Stimulated activated CD8-positive, alpha-beta memory T cell treated with anti-CD3 and anti-CD28 coated beads, Interleukin-12 subunit alpha, Interleukin-12 subunit beta, amount 100 ng/mL, for 24 hours (primary cell): ENCODE measurements at regions not wholly inside any gene's neighbourhood (a gene's known extent, or its start where the extent isn't known, plus 50 kb on each side); places are given as distances from the start of the nearest gene placed in this dataset.
"Not testable (repeated sequence)": the region's sequence is repeated elsewhere in the genome, so short reads cannot be mapped to it uniquely, and the experiment has no call there.

ENCODE experiments used
- DNase-seq: peaks from one replicate; pipeline ENCODE4 v3.0.0-alpha.2; 2020; ENCODE audit errors: extremely low read depth

DNA sequence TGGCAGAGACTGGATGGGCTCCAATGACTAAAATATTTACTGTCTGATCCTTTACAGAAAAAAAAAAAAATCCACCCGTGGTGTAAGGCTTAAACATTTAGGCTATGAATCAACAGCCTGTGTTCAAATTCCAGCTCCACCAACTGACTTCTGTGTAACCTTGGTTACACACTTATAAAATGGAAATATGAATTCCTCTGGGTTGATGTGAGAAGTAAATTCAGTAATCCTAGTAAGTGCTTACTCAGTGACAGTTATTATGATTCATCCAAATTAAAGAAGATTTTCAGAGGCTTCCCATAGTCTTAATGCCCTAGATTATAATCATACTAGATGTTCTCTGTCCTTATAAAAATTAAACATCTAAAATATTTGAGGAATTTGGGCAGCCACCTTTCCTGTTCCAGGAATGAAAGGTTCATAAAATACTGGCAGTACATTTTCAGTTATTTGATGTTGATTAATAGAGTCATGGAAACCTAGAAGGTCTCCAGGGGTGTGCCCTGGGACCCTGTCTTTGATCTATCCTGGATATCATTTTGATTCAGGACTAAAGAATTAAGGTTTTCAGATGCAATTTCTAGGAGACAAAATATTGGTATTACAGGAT, 180.3 kb upstream of the ZNF217 start:
- DNase-seq, result no peak

DNA sequence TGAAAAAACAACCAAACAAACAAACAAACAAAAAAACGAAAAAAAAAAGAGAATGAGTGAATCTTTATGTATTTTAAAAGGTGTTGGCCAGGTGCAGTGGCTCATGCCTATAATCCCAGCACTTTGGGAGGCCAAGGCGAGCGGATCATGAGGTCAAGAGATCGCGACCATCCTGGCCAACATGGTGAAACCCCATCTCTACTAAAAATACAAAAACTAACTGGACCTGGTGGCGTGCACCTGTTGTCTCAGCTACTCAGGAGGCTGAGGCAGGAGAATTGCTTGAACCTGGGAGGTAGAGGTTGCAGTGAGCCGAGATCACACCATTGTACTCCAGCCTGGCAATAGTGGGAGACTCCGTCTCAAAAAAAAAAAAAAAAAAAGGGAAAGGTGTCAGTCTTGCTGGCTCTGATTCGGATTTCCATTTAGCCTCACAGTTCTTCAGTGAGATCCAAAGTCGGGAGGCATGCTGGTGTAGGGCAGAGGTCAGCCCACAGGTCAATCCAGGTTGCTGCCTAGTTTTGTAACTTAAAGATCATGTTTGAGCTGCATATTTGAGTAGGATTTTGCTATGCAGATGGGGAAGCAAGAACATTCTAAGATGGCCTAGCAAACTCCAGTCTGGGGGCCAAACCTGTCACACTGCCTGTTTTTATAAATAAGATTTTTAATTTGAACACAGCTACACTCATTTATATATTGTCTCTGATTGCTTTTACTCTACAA, 179.6 kb upstream of the ZNF217 start:
- not testable (repeated sequence) for DNase-seq

DNA sequence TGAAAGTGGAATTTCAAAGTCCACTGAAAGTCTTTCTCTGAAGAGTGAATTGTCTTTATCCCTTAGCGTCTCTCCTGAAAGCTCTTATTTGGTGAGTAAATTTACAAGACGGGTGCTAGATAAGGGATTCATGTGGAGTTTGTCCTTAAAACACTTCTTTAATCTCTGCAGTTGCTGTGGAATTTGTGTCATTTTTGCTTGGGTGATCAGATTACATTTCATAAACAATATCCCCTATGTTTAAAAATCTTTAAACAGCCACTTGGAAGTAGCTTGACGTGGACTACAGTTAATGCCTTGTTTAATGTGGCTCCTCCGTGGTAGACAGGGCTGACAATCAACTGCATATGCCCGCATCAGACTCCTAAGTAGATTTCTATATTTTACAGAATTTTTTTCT, 175.4 kb upstream of the ZNF217 start:
- no peak for DNase-seq

DNA sequence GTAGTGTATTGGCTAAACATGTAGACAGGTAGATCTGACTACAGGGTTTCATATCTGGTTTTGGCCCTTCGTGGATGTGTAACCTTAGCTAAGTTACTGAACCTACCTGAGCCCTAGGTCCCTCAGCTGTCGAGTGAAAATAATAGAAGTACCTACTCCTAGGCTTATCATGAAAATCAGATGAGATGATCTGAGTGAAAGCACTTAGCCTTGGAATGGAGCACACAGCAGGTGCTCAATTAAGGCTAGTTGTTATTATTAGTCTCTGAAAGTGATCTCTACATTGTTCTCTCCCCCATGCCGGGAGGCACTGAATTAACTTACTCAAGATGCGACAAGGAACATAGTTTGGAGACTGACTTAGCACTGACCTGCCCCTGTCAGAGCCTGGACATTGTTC, 174.7 kb upstream of the ZNF217 start:
- DNase-seq, result no peak

DNA sequence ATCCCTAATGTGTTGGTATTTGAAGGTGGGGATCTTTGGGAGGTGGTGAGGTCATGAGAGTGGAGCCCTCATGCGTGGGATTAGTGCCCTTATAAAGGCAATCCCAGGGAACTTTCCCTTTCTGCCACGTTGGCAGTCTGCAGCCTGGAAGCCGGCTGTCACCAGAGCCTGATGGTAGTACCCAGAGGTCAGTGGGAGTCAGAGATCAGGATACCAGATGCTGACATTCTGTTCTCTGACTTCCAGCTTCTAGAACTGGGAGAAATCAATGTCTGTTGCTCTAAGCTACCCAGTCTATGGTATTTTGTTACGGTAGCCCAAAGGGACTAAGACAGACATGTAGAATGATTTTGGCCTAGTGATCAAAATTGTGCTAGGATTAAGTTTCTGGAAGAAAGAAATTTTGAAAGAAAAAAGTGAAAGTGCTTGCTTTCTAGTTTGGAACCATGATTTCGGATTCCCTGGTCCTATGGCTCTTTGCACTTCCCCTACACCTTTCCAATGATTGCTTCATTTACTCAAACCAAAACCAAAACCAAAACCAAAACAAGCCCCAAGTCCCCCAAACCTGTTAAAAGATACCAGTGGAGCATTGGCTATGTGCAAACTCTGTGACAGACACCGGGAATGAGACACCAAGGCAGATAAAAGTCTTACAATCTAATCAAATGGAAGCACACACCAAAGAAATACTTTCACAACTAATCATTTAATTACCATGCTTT, 173.7 kb upstream of the ZNF217 start:
- no peak for DNase-seq

DNA sequence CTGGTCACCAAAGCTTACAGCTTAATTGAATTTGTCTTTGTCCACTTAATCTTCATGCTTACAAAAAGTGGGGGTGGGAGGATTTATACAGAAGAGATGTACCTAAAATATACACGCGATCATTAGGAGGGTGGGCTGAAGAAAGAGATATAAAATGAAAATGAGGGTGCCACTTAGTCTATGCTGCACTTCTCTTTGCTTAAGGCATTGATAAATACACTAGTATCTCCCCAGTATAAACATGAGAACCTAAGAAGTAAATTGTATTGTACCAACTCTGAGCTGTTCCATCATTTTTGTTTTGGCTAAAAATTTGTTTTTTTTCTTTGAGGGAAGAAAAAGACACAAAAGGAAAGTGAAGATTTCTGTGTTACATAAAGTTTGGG, 170.8 kb upstream of the ZNF217 start:
- DNase-seq, result no peak

DNA sequence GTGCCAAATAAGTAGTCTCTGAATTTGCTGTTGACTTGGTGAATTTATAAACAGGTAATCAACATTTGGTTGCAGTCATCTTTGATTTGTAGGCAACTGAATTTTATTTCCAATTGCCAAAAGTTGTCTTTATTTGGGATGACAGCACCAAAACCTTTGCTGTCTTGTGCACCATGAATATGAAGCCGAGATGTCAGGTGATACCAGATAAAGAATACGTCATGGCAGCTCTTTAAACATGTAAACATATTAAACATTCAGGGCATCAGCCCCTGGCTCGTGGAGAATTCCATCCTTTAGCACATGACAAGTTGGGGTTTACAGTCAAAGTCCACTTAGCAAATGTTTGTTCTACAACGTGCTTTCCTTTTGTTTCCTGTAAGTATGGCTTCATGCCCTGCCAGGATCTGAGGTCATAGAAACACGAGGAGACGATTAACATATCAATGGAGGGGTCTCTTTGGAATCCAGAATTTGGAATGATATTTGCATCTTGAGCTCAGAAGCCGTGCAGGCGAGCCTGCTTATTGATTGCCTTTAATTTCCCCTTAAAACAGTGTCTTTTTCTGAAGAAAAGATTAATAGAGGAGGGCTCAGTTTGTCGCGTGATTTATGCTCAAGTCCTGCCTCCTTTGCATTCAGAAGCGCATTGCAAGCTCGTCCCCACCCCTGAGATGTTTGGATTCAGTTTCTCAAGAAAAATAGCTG, 170.2 kb upstream of the ZNF217 start:
- no peak for DNase-seq

DNA sequence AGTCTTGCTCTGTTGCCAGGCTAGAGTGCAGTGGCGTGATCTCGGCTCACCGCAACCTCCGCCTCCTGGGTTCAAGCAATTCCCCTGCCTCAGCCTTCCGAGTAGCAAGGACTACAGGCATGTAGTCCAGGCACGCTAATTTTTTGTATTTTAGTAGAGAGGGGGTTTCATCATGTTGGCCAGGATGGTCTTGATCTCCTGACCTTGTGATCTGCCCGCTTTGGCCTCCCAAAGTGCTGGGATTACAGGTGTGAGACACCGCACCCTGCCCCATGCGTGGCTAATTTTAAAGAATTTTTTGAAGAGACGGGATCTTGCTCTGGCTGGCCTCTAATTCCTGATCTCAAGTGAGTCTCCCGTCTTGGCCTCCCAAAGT, 168.8 kb upstream of the ZNF217 start:
- not testable (repeated sequence) for DNase-seq

DNA sequence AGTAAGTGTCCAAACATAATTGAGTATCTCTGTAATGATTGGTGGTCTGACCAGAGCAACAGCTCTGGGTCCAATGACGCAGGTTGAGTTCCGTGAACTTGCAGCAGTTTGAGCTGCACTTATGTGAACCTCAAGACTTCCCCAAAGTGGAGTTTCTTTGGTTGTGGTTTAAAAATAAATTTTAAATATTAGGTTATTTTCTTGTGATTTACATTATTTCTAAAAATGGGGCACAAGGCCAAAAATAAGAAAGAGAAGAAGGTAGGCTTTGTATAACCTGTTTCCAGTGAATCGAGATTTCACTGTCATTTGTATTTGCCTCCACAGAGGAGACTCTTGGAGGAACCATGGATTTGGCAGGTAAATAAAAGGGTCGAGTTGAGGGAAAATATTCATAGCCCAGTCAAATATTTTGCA, 166.4 kb upstream of the ZNF217 start:
- no peak for DNase-seq

DNA sequence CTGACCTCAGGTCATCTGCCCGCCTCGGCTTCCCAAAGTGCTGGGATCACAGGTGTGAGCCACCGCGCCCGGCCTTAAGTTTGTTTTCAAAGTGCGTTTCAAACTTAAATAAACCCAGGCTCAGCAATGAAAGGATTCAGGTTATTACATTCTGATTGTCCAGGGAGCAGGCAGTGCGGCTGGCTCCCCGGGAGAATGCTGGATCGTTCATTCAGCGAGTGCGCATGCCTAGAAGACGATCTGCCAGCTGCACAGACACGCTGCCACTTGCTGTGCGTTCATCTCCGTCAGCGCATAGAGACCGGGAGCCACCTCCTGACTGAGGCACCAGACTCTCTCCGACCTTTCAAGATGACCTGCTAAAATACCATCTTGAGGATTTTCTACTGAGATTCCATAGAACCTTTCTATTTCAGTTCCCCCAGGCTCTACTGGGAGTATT, 163.9 kb upstream of the ZNF217 start:
- DNase-seq, result no peak

DNA sequence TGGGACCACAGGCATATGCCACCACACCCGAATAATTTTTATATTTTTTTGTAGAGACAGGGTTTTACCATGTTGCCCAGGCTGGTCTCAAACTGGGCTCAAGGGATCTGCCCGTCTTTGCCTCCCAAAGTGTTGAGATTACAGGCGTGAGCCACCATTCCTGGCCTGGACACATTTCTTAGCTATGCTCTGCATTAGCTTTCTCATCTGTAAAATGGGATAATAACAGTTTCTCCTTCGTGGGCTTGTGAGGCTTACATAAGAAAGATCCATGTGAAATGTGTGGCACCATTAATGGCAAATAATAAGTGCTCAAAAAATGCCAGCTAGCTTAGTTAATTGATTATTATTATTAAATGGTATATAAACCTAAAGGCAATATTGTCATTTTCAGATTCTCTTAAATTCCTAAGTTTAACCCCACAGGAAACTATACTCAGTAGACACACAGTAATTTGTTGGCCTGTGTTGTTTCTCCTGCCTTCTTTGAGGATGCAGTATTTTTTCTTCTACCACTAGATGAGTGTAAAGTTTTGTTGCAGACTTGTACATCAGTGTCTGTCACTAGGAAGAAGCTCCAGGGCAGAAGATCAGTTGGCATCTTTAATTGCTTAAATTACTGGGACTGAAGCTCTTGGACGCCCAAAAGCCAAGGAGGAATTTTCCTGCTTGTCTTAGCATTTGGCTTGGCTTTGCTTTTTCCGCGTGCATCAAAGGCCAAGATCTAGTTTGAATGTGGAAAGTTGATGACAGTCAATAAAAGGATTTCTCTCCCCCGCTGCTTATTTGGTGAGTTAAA, 162.3 kb upstream of the ZNF217 start:
- no peak for DNase-seq

DNA sequence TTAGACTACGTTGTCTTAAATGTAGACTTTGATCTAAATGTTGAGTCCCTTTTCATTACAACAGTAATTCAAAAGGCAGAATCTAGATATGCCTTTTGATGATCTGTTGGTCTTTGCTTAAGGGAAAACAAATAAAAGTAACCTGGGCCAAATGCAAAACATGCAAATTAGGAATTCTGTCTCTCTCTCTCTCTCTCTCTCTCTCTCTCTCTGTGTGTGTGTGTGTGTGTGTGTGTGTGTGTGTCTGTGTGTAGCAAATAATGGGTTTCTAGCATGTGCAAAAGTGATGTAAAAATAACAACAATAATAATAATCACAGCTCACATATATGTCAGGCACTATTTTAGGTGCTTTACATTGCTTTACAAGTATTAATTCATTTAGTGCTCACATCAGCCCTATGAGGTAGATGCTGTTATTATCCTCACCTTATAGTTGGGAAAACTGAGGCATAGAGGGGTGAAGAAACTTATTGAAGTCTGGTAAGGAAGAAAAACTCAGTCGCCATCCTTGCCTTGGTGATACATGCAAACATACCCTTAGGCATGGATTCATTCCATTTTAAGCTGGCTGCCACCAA, 160.3 kb upstream of the ZNF217 start:
- DNase-seq, result no peak

DNA sequence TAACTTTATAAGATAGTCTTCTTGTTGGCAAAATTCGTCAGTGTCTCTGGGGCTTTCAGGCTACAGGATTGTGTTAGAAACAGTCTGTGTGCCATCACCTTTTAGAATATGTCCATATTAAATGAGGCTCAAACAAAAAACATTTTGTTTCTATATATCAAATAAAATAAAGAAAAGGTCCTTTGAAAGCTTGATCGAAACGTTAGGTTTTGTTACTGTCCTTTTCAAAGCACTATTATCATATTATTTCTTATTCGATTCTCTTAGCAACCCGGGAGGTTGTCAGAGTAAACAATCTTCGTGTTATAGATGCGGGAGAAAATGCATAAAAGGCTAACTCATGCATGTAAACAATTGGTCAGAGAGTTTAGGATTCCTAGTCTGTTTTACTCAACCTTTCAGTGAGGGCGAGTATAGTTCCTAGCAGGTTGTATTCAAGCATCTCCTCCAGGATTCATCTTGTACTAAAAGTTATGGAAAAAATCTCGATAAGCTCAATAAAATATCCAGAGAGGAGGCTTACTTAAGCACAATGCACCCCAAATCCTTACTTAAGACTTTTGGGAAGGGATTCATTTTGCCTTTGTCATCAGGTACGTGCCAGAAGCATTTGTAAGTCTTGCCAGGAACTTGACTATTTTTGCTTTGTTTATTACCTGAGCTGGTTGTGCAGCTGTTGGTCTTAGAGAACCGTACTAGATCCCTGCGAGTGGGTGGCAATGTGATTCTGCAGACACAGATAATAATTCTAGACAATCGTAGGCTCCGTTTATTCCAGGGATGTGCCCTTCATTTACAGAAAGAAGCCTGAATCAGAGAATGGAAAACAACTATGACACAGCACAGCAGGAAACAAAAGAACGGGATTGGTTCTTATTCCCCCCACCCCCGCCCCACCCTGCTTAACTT, 159.6 kb upstream of the ZNF217 start:
- DNase-seq, result no peak

DNA sequence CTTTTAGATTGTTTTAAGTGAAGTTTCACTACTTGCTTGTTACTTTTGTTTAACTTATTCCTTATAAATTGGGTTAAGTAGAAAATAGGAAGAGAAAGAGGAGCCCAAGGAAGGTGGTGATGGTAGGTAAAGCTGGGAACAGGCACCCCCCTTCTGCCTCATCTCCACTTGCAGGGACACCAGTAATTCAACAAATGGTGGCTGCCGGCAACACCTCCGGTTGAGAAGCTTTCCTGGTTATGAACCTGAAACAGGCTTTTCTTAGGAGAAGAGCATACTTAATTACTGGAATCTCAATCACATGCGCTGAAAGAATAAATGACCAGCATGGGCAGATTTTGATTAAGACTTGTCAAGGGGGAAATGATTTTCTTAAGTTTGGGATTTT, 158.9 kb upstream of the ZNF217 start:
- no peak for DNase-seq

DNA sequence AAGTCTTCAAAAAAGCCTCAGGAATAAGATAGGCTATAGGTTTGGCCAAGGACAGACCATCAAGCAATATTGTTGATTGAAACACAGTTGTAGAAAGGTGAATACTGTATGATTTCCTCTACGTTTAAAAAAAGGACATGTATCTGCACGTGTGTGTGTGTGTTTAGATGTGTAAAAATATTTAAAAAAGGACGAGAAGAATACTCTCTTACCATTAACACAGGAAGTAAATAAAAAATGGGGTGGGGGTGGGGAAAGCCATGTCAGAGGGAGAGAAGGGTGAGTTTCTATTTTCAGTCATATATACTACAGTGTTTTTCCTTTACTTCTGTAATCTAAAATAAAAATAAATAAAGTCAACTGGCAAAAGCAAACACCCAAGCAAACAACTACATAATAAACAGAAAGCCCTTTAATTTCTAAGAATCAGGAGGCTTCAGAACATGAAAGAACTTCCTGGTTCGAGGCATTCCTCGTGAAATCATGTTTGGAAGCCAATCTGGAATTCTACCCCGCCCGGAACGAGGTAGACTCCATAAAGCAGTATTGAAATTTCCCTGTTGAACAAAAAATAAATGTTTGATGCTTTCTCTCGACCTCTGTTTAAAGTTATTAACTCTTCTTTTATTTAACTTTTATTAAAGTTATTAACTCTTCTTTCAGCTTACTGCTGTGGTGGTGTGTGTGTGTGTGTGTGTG, 158.1 kb upstream of the ZNF217 start:
- no peak for DNase-seq

DNA sequence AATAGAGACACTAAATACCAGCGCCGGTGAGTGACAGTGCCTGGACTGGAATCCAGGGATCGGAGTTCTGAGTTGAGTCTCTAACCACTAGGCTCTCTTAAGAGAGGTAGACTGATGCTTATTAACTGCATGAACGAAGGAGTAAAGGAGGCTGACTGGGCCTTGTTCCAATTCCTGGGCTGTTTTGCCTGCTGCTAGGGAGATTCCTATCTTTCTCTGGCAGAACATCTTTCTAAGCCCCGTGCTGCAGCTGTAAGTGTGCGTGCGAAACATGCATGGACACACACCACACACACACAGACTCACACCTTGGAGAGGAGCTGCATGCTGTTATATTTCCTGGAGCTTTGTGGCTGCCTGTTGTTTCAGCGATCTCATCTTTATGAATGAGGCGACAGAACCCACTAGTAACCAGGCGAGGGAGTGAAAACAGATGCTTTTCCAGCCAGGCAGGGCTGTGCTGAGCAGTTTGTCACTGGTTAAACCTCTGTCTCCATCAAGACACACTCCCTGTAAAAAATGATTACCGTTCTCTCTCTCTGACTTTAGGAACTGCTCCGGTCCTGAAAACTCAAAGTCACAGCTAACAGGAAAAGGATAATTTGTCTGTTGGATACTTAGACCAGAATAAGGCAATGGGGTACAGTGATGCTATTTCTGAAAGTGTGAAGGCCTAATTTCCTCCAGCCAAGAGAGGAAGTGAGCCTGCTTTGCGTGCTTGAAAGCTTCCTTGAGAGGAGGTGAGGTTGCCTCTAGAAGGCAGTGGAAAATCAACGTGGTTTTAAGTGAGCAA, 157.4 kb upstream of the ZNF217 start:
- DNase-seq, result no peak

DNA sequence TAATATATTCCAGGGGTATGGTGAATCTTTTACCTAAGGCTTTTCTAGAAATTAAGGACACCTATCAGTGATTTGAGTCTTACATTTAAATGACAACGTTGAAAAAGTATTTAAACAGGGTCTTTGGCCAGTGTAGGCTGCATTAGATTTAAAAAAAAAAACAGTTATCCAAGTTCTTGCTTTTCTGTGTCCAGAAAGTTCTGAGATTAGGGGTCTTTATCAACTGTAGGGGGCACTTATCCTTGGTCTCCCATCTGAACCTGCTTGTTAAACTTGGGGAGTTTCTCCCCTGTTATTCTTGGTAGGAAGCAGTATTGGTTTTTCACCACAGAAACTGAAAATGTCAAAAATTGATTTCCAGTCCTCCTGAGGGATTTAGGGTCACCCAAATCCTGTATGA, 155.9 kb upstream of the ZNF217 start:
- DNase-seq, result no peak

DNA sequence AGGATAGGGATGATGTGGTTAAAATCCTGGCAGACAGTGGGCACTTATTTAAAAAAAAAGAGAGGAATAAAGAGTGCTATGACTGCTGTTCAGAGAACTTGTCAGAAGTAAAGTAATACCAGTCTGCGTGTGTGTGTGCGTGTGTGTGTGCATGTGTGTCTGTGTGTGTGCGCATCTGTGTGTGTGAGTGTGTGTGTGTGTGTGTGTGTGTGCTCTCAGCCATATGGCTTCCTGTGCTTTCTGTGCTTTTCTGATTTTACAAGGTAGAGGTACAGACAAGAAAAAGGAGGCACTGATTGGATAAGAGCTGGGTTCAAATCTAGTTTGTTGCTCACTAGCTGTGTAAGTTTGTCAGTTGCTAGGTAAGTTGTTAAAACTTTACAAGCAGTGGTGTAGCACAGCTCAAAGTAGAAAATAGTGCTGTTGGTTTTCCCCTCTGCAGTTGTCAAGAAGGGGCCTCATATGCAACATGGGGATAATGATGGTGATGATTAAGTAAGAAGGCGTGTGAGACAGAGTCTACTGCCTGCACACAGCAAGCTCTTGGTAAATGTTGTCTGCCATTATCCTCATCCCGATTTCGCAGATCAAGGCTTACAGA, 155.3 kb upstream of the ZNF217 start:
- no peak for DNase-seq
